Activated T-cell treated with anti-CD3 and anti-CD28 coated beads for 24 hours (primary cell): ENCODE measurements at regions not wholly inside any gene's neighbourhood (a gene's known extent, or its start where the extent isn't known, plus 50 kb on each side); places are given as distances from the start of the nearest gene placed in this dataset.
"Not testable (repeated sequence)": the region's sequence is repeated elsewhere in the genome, so short reads cannot be mapped to it uniquely, and the experiment has no call there.

Source experiments
- DNase-seq: peaks from one replicate; pipeline ENCODE4 v3.0.0-alpha.2; 2020; ENCODE audit warnings: low read depth

DNA sequence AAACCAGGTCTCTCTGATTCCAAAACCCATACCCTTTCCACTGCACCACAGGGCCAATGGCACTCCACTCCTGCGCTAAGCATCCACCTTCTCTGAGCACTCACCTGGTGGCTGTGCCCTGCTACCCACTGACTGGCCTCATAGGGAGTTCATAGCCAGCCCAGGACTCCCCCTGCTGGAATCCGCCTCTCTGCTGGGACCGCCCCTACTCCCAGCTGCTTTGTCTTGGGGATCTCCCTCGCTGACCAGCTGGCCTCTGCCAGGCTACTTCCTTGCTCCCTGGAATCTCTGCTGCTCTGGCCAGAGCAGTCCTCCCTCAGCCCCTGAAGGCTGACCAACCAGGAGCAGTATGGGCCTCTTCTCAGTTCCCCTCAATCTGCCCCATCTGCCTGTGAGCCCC is 129.7 kb downstream of the FAXC start:
- no peak for DNase-seq

DNA sequence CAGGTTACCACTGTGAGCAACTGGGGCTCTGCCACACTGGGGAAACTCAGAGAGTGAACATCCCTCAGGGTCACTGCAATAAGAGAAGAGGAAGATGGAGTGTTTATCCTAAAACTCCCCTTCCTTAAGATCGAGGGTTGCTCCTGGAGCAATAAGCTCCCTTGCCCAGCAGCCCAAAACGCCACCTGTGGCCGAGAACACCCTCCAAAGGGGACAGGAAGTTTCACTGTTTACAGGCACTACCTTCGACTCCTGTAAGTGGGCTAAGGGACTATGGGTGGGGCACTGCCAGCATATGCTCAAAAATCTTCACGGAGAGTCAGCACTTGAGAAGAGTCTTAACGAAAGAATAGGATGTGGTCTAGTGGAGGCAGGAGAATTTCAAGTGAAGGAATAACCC is 132.5 kb downstream of the FAXC start:
- DNase-seq: no peak

DNA sequence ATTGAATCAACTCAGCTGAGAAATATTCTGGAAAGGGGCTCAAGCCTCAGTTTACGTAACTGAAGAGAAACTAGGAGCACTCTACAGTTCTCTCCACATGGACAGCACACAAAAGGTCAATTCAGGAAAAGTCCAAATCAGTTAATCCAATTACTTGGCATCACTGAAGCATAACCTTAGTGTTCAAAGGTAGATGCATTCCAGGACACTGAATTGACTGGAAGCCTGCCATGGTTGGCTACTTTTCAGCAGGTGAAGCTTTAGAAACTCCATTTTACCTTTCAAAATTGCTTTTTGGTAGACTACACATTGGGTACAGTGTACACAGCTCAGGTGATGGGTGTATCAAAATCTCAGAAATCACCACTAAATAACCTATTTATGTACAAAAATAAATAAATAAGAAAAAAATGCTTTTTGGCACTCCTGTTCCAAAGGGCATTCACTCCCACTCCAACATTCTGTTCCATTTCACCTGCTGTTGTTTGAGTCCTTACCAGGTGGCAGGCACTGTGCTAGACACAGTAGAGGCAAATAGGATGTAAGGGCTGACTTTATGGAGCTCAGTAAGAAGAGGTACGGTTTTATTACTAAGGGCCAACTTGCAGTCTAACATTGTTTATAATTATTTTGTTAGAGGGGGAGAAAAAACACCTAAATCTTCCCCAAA is 153.4 kb downstream of the FAXC start:
- DNase-seq: no peak

DNA sequence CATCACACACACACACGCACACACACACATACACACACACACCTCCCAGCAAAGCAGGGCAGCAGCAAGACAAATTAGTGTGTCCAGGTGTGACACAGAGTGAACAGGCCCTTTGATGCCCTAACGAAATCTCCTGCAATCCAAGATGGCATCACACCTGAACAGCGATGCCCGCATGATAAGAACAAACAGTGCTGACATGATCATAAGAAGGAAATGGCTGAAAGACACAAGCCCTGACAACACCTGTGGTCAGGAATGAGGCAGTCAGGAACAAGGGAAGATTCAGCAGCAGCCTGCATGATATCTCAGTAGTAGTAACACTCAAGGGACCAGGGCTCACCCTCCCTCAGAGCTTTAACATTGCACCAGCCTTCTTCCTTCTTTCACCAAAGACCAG is 156.9 kb downstream of the FAXC start:
- DNase-seq: no peak

DNA sequence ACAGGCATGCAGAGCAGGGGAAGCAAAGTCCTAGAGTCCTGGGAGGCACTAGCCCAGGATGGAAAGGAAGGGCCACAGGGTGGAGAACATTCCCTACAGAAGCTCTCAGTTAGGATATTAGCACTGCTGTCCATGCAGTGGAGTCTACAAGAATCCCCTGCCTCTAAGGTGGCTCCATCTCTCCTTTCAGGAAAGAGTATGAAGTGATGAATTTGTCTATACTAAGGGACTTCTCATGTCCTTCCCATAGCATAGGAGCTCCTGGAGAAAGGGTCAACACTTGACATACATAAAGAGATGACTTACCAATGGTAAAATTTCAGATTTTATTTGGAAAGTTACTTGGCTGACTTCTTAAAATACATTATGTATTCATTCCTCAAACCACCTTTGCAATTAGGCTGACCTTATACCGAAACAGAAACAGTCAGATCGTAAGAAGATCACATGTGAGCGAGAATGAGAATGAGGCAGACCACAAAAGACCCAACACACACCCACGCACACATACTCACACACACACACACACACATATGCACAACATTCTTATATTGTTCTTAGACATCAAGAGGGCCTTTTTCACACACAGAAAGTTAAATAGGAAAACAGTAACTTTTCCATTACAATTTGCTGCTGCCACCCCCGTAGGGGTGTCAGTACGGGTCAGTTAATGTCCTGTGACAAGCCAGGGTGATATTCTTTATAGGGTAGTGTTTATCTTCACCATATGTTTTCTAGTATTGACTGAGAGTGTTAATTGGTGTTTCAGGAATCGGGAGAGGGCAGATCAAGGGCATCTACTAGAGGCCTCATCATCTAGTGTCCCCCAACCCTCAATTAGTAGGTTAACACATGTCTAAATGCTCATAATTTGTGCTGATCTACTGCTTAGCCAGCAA is 159.4 kb downstream of the FAXC start:
- DNase-seq: no peak

DNA sequence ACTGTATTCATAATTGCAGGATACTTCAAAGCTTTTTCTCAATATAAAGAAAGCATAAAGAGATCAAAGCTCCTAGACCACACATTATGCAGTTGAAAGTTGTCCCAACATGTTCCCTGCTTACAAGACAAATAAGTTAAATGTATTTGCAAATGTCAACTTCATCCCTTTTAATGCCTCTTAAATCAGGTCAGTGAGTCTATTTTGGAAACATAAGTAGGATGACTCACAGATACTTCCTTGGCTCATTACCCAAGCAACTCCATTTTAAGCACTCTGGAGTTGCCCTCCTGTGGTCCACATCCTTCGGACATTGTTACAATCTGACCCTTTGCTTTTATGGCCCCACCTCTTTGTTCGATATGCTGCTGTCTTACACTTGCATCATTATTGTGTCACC is 162.0 kb downstream of the FAXC start:
- DNase-seq: no peak

DNA sequence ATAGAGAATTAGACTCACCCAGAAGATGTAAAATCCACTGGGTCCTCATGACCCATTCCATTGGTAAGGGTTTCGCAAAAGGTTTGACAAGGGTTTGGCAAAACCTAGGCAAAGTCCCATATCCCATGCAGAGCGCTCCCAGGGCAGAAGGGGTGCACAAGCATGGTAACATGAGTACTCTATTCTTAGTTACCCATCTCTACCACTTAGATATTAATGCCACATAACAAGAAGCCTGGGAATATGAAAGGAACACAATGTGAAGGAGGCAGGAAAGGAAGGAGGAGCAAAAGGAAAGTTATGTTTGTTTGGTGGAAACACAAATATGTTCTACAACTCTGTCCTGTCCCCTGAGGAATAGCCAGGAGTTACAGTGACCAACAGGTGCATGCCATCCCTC is 163.1 kb downstream of the FAXC start:
- no peak for DNase-seq

DNA sequence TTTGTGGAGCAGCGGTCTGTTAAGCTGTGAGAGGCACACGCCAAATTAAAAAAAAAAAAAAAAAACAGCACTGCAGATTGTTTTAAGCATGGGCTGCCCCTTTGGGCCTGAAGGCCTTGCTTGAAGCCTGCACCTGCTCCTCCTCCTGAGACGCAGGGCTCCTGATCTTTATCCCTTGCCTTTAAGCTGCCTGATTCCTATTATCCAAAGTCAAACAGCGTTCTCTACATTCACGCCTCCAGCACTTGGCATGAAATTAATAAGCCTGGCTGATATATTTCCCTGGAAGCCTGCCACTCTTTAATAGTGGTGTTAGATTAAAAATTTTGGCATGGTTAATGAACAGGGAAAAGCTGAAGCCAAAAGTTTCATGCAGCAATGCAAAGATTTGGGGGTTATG is 163.9 kb downstream of the FAXC start:
- no peak for DNase-seq

DNA sequence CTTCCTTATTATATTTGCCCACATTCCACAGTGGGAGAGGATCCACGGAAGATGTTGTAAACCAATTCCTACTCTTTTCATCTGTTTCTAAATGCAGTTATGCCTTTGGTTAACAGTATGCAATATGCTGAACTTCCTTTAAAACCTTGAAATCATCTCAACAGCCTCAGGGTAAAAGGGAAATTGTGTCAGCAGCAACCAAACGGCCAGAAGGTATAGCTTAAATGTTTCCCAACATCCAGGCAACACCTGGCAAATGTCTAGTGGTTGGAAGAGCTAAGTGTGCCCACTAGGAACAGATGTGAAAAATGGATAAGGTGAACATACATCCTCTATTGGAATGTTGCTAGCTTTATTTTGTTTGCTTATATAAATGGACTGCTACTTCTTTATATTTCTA is 164.8 kb downstream of the FAXC start:
- no peak for DNase-seq

DNA sequence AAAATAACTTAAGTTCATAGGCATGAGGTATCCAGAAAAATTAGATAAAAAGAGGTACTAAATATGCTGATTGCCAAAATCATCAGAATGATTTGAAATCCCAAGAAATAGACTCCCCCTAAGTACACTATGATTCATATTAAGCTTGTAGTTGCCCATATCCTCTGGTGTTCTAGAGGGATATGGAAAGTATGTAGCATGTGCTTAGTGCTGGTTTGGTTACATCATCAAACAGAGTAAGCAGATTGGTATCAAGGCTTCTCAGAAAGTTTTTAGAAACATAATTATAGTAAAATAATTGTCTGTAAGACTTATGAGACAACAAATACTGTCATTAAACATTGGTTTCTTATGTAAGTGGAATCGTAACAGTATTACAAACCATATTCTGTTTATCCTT is 166.4 kb downstream of the FAXC start:
- DNase-seq: no peak

DNA sequence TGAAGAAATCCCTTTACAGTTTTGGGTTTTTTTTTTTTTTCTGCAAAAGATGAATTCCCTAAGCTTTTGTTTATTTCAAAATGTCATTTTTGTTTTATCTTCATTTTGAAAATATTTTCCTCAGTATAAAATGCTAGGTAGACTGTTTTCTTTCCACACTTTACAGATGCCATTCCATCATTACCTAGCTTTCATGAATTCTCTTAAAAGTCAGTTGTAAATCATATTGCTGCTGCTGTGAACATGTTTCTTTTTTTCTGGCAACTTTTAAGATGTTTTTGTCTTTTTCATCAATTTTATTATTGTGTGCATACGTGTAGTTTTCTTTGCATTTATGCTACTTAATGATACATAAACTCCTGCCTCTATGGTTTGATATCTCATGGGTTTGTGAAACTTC is 168.3 kb downstream of the FAXC start:
- no peak for DNase-seq

DNA sequence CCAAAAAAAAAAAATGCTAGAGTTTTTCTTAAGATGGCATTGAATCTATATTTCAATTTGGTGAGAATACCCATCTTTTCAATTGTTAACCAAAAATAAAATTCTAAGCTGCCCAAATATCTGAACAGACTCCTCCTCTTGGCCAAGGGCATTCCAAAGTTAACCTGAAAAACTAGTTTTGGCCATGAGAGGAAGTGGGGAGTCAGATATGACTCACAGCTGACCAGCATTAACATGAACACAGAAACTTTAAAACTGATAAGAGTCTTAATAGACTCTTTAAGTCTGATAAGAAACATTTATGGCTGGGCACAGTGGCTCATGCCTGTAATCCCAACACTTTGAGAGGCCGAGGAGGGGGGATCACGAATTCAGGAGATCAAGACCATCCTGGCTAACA is 171.3 kb downstream of the FAXC start:
- no peak for DNase-seq

DNA sequence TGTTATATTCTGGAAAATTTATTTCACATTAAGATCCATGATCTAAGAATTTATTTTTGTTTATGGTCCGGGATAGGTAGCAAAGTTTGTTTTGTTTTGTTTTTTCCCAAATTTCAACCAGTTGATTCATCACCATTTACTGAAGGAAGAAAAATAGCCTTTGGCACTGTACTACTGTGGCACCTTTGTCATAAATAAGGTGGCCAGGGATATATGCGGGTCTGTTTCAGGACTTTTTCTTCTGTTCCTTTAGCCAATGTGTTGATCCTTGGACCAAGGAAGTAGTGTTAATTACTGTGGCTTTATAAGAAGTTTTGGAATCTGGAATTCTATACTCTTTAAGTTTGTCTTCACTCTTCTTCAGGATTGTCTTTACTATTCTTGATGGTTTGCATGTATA is 171.7 kb downstream of the FAXC start:
- DNase-seq: no peak

DNA sequence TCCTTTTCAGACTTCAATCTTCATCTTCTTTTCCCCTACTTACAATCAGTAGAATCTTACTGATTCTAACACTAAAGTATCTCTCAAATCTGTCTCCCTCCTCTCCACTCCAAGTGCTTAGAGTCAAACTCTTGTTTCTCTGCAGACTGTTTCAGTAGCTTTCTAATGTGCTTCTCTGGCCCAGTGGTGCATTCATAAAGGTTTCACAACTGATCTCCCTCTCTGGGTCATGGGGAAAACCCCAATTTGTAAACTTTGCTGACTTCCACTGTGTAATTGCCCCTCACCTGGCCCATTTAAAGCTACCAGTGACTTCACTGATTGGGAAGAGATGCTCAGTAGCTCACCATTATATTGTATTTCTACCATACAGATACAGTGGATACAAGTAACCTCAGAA is 183.6 kb downstream of the FAXC start:
- DNase-seq: no peak

DNA sequence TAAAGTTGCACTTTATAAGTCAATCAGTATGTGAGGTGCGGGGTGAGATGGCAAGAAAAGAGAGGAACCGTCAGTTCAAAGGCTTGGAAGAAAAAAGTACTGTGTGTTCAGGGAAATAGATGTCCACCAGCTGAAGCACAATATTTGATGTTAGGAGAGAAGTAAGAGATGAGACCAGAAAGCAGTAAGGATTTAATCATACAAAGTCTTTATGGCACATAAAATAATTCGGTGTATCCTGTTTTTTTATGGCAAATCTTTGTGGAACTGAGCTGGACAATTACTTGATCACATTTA is 197.2 kb downstream of the FAXC start:
- DNase-seq: no peak

DNA sequence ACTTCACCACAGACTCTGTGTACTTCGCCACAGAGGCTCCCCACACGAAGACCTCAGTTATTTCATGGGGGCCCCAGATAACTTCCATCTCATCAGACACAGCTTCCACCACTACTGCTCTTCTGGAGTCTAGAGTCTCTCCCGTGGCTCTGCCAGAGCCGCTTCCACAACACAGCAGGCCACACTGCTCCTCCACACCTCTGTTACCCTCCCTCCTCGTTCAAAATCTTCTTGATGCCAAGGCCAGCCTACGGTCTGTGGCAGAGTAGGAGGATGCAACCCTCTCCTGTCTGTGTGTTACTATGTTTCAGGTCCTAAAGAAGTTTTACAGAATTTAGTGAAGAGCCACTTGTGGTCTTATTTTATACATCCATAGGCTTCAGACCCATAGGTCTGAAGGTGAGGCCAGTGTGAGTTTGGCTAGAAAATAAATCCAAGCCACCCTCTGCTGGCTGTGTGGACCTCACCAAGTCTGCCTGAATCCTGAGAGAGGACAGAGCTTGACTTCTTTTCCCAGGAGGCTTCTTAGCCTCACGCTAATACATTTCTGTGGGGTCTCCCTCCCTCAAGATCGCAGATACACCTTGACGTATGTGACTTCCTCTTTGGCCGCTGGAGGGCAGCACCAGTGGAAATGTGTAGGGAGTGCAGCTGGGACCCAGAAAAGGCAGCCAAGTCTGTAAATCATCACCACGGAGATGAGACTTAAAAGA is 197.7 kb downstream of the FAXC start:
- peak; percentile 14 for DNase-seq

DNA sequence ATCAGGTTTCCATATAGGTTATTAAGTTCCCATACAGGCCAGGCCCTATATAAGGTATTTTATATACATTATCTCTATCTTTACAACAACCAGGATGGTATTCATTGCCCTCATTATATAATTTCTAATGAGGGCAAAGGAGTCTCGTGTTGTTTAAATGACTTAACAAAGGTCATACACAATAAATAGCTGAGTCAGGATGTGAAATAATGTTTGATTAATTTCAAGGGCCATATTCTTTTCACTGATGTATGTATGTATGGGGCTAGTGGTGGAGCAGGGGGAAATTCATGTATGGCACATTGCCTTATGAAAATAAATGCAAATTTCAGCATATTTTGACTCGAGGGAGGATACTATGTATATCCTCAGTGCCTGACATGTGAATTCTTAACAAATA is 200.7 kb downstream of the FAXC start:
- no peak for DNase-seq

DNA sequence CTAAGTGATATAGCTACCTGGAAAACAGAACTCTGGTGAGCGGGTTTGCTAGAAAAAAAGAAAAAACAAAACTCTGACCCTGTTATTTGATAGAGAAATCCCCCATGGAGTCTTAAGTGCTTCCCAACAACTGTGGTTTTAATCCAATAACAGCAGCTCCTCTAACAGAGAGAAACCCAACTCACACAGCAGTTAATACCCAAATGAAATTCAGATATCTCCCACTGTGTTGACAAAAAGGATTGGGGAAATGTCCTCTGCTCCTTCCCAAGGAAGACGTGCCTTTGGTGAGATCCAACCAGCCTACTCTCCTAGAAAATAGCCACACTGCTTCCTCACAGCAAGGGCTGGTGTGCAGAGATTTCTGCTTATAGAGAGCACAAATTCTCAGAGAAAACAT is 200.4 kb upstream of the FBXL4 start:
- no peak for DNase-seq

DNA sequence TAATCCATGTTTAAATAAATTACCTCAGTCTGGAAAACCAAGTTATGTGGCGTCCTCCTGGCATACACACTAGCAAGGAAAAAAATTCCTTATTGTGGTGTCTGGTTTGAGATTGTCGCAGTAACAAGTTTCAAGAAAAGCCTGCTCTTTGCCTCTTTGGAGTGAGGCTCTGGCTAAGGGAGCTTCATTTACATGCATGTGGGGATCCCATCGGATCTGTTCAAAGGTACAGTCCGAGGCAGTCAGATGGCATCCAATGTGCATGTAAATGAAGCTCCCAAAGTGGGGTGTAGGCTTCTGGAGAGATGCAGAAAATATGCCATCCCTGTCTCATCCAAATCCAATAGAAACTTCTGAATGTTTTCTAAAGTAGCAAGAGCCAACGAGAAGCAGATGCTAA is 199.5 kb upstream of the FBXL4 start:
- no peak for DNase-seq

DNA sequence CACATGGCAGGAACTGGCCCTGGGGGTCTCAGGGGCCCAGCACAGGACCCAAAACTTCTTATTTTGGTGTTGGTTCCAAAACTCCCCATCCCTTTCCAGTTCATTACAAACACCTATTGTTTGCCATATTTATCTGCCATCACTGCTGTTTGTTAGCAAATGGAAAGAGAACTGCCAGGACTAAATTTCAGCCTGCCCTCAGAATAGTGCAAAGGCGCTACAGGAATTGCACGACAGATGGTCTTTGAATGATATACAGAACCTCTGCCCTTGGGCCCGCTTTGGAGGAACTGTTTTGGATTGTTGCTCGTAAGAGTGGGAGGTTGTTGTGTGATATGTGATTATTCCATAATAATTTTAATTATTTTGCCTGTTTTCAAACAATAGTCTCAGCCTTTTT is 199.0 kb upstream of the FBXL4 start:
- DNase-seq: no peak

DNA sequence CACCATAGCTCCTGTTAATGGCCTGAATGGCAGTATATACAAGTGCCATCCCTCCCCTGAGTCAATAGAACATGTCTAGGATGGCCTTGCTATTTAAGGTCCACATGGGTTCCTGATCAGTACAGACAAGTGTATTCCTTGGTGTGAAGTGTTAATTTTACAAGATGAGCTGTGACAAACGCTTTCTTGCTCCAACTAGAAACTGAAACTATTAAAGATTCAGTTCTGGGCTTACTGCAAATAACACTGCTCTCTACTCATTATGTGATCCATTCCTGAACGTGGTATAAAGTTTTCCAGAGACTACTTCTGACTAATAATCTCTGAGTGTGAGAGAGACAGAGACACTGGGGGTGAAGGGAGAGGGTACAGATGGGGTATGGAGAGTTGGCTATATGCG is 198.0 kb upstream of the FBXL4 start:
- DNase-seq: no peak

DNA sequence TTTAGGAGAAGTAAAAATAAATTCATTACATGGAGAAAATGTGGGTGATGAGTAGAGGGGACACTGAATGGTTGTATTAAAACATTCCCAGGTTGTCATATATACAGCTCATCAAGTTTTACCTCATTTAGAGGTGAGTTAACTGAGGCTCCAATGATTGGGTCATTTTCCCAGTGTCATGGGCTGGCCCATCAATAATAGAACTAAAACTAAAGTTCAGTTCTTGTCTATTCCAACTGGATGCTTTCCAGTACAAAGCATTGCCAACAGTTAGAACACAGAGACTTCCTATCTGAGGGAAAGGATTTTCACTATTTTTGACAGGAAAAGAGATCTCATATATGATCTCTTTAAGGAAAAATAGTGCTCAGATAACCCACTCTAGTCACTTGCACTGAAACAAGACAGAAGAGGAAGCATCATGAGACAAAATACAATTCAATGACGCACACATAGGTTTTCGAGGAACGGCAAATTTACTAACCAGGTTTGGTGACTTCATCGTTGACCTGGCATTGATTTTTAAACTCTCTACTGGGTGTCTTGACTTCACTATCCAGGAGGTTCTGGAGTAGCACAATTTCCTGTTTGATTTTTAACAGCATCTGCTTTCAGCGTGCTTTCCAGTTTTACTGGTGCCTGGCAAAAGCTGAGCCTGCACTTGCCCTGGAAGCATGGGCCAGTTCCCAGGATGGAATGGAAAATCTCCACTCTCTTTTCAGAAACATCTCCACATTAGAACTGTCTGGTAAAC is 195.5 kb upstream of the FBXL4 start:
- DNase-seq: no peak

DNA sequence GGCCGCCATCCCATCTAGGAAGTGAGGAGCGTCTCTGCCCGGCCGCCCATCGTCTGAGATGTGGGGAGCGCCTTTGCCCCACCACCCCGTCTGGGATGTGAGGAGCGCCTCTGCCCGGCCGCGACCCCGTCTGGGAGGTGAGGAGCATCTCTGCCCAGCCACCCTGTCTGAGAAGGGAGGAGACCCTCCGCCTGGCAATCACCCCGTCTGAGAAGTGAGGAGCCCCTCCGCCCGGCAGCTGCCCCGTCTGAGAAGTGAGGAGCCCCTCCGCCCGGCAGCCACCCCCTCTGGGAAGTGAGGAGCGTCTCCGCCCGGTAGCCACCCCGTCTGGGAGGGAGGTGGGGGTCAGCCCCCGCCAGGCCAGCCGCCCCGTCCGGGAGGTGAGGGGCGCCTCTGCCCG is 194.2 kb upstream of the FBXL4 start:
- DNase-seq: not testable (repeated sequence)
